ENCODE measurements at regions not wholly inside any gene's neighbourhood (a gene's known extent, or its start where the extent isn't known, plus 50 kb on each side); places are given as distances from the start of the nearest gene placed in this dataset.

DNA sequence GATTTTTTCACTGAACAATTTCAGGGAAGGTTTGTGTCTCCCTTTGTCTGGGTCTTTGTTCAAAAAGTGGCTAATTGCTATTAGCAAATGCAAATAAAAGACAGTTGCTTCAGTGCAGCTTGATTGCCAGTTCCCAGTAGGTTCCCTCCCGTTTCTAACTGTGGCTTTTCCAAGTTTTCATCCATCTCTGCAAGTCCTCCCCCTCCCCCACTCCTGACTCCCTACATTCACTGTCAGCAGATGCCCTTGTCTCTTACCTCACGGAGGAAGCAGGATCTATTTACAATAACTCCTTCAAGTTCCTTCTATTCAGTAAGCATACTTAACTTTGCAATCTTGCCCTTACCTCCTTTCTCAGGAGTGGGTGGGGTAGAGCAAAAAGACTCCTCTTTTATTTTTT is 55.4 kb upstream of the SCEL start:
- no peak for DNase-seq (ENCODE audit: low read depth in 1 of 2, low spot score in 1 of 2)

DNA sequence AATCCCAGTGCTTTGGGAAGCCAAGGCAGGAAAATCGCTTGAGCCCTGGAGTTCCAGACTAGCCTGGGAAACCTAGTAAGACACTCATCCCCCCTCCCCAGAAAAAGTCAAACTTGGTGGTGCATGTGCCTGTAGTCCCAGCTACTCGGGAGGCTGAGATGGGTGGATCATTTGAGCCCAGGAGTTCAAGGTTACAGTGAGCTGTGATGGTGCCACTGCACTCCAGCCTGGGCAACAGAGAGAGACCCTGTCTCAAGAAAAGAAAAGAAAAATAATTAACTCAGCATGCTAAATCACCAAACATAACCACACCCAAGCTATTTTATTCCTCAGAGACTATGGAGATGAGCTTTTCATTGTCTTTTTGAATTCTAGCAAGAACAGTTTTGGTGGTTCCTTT is 56.2 kb upstream of the SCEL start:
- DNase-seq (ENCODE audit: low read depth in 1 of 2, low spot score in 1 of 2) = no peak

DNA sequence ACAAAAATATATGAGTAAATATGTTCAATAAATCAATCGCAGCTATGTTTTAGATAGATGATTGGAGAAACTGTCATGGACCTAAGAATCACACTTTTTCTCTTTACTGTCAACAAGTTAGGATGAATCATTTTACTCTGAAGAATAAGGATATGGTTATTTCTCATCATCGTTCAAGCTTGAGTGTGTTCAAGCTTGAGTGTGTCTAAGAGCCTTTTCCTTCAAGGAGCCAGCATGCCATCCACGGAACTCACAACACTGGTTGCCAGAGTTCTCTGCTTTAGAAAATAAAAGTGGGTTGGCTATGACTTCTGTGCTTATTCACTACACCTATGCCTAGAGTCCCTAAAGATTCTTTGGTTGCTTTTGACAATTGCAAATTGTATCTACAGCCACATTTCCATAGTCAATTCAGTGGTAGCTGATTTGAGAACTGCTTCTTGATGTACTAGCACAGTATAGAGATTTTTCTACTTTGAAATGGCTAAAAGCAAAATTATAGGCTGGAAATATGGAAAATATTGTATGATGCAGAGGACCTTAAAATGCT is 58.1 kb upstream of the SCEL start:
- DNase-seq (ENCODE audit: low read depth in 1 of 2, low spot score in 1 of 2) = no peak

DNA sequence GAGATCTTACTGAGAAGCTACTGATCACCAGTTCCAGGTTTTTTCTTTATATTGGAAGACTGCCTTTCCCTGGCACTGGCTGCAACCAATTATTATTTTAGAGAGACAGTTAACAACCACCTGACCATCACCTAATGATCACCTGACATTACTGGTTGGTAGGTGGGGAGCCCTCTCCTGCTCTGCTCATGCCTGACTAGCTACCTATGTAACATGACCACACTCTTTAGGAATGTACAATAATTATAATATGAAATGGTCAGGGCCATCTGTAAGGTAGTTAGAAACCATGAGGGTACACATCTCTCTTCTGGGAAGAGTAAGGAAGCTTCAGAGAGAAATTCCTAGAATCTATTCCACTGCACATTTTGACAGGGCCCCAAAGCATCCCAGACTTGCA is 59.0 kb upstream of the SCEL start:
- no peak for DNase-seq (ENCODE audit: low read depth in 1 of 2, low spot score in 1 of 2)

- DNase-seq (ENCODE audit: low read depth in 1 of 2, low spot score in 1 of 2) = no peak
Measured at GRCh38 chr13:77475345-77476084, 60.0 kb upstream of the SCEL start.

DNA sequence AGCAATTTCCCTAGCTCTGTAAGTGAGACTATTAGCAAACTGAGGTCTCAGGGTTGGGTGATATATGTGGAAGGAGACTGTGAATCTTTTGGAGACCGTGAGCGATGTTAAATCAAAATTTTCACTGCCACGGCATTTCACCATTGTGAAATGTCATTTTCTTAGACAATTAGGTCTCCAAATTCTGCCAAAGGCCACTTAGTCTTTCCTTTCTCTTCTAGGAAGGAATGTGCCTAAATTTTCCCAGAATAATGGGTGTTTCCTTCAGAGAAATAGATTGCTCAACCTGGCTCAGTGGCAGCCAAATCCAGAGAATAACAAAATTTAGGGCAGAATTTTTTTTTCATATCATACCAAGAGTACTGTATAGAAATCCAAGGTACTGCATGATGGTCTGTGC is 64.5 kb upstream of the SCEL start:
- no peak for DNase-seq (ENCODE audit: low read depth in 1 of 2, low spot score in 1 of 2)

GRCh38 chr13:77466753-77467422 is 68.6 kb upstream of the SCEL start:
- DNase-seq (ENCODE audit: low read depth in 1 of 2, low spot score in 1 of 2) = no peak

- DNase-seq (ENCODE audit: low read depth in 1 of 2, low spot score in 1 of 2) = no peak
Measured at GRCh38 chr13:77465603-77466195, 69.8 kb upstream of the SCEL start.

DNA sequence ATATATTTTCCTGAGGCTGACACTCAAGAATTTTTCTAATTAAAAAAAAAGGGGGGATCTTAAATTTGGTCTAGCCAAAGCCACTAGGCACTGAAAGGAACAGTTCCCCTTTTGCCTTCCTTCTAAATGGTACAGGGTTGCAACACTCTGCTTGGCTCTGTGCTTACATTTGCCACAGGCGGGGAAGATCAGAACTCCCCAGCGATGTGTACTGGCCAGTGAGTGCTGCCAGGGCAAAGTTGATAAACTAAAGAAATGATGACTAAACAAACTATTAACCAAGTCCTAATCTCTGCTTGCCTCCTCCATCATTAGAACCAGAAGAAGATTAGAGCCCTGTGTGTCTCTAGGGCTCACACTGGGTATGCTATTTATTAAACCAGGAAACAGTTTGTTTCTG is 75.3 kb upstream of the SCEL start:
- no peak for DNase-seq (ENCODE audit: low read depth in 1 of 2, low spot score in 1 of 2)

GRCh38 chr13:77459592-77459991 is 75.9 kb upstream of the SCEL start:
- no peak for DNase-seq (ENCODE audit: low read depth in 1 of 2, low spot score in 1 of 2)

DNA sequence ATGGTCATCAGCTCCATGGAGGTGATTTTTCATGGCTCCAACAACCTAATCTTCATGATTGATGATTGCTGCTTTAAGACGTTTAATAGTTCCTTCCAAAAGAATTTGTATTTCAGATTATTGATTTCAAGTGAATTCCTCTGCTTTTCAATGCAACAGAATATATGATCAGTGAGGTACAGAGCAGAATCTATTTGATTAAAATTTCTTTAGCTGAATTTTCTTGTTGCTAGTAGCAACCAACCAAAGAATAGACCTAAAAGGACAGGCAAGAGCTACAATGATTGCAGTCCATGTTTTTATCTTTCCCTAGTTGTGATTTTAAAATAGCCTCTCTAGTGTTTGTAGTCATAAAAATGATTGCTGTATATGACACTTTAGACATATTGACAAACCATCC is 76.8 kb upstream of the SCEL start:
- DNase-seq (ENCODE audit: low read depth in 1 of 2, low spot score in 1 of 2) = no peak

DNA sequence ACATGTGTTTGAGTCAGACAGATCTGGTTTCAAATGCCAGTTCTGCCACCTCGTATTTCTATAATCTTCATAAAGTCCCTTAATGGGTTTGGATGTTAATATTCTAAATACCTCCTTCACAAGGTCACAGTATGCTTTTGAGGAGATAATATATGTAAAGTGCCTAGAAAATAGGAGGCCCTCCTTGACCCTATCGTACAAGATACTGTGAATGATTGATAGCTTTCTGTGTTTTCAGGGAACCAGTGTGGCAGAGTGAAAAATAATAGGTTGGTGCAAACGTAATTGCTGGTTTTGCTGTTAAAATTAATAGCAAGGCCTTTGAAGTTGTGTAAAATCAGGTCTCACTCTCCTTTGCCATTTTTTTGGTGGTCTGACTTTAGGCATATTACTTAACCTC is 77.5 kb upstream of the SCEL start:
- no peak for DNase-seq (ENCODE audit: low read depth in 1 of 2, low spot score in 1 of 2)

DNA sequence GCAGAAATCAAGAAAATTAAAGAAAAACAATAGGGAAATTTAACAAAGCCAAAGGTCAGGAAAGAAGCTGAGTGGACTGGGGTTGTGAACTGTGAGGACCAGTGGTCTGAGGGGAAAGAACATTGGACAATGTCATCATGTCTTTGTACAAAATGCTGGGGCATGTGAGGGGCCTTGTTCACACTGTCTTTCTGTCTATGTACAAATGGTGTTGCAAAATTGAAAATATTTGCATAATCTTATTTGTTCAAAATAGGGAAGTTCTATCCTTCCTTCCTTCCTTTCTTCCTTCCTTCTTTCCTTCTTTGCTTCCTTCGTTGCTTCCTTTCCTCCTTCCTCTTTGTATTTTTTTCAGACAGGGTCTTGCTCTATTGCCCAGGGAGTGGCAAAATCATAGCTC is 79.2 kb upstream of the SCEL start:
- no peak for DNase-seq (ENCODE audit: low read depth in 1 of 2, low spot score in 1 of 2)

- DNase-seq (ENCODE audit: low read depth in 1 of 2, low spot score in 1 of 2) = no peak
Measured at GRCh38 chr13:77449265-77449664, 86.2 kb upstream of the SCEL start.

GRCh38 chr13:77448689-77449088 is 86.8 kb upstream of the SCEL start:
- DNase-seq (ENCODE audit: low read depth in 1 of 2, low spot score in 1 of 2) = no peak

GRCh38 chr13:77443511-77443910 is 92.0 kb upstream of the SCEL start:
- DNase-seq (ENCODE audit: low read depth in 1 of 2, low spot score in 1 of 2) = no peak

DNA sequence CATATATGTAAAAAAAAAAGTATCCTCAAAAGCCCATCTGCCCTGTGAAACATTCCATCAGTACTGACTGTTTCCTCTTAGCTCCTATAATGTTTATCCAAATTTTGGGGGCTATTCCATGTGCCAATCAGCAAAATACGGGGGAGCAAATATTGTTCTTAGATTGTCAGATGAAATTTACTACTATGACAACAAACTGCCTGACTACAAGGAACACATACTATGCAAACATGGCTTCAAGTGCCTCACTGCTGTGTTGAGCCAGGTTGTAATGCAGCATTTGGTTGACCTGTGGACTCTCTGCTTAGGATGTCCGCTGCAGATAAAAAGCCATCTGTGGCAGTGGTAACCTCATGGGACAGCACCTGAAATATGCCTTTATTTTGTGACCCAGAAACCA is 98.2 kb upstream of the SCEL start:
- DNase-seq (ENCODE audit: low read depth in 1 of 2, low spot score in 1 of 2) = no peak

DNA sequence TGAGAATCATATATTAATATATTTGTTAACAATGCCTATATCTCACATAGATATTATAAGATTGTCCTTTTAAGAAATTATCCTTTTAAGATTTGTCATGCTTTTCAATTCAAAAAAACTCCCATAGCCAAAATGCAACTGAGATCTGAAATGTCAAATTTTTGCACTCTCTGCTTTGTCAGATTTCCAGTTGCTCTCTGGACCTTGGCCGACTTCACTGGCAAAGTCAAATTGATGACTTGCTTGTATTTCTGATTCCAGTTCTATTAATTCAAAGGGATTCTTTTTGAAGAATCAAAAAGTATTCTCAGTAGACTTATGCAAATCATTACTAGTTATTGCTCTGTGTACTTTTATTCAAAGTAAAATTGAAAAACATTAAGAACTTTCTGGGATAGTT is 101.2 kb upstream of the SCEL start:
- DNase-seq (ENCODE audit: low read depth in 1 of 2, low spot score in 1 of 2) = no peak

- DNase-seq (ENCODE audit: low read depth in 1 of 2, low spot score in 1 of 2) = no peak
Measured at GRCh38 chr13:77431449-77431848, 104.1 kb upstream of the SCEL start.

DNA sequence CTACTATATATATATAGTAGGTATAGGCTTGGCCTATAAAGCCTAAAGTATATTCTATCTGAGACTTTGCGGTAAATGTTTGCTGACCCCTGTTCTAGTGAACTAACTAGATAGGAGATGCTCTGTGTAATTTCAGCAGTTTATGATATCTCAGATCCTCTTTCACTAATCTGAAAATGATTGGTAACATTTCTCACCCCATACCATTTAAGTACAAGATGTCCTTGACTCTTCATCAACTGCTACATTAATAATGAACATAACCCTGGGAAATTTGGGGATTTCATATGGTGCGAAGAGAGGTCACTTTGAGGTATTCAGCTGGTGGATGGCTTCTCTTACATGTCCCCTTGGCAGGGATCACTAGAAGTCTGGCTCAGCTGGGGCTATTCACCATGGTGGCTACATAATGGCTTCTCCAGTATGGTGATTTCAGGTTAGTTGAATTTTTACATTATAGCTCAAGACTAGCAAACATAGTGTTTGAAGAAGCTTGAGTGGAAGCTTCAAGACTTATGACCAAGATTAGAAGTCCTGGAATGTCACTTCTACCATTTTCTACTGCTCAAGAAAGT is 103.6 kb upstream of the MYCBP2 start:
- DNase-seq (ENCODE audit: low read depth in 1 of 2, low spot score in 1 of 2) = no peak

GRCh38 chr13:77429320-77430142 is 102.6 kb upstream of the MYCBP2 start:
- DNase-seq (ENCODE audit: low read depth in 1 of 2, low spot score in 1 of 2) = peak in 1 of 2 donors; percentile 4
